Activated CD4-positive, alpha-beta T cell treated with anti-CD3 and anti-CD28 coated beads, Interleukin-2, amount 10 ng/mL, durations not matched to agents 24 days and 14 days (primary cell): ENCODE measurements at regions not wholly inside any gene's neighbourhood (a gene's known extent, or its start where the extent isn't known, plus 50 kb on each side); places are given as distances from the start of the nearest gene placed in this dataset.

ENCODE experiments used
- DNase-seq: peaks from one replicate; pipeline ENCODE4 v3.0.0; 2022
- H3K27ac Mint-ChIP-seq: one replicate; pipeline ENCODE4 v1.8.0; 2022; ENCODE audit warnings: mild to moderate bottlenecking, mixed read lengths
- H3K27me3 Mint-ChIP-seq: one replicate; pipeline ENCODE4 v1.8.0; 2022; ENCODE audit warnings: mixed read lengths
- H3K36me3 Mint-ChIP-seq: one replicate; pipeline ENCODE4 v1.8.0; 2022; ENCODE audit warnings: low read depth, mild to moderate bottlenecking, mixed read lengths
- H3K4me1 Mint-ChIP-seq: one replicate; pipeline ENCODE4 v1.8.0; 2021; ENCODE audit warnings: mixed read lengths
- H3K4me3 Mint-ChIP-seq: one replicate; pipeline ENCODE4 v1.8.0; 2022; ENCODE audit warnings: mild to moderate bottlenecking, moderate library complexity, mixed read lengths
- H3K9me3 Mint-ChIP-seq: one replicate; pipeline ENCODE4 v1.8.0; 2021; ENCODE audit warnings: mixed read lengths
- intact Hi-C: fragments of 100-400 bp; cut with micrococcal nuclease; formaldehyde crosslinking; loops from one replicate; pipeline ENCODE4 v1.15.1; 2023

GRCh38 chr7:114107522-114107921 is 188.7 kb upstream of the PPP1R3A start:
- H3K4me3 Mint-ChIP-seq, result no peak overlapping the region
- intact Hi-C loops, result no loop called here
- H3K27me3 Mint-ChIP-seq, result no peaks in the 10 kb centered on the region
- no peaks in the 10 kb centered on the region for H3K36me3 Mint-ChIP-seq
- H3K4me1 Mint-ChIP-seq, result no peaks in the 10 kb centered on the region
- DNase-seq, result no peak
- H3K9me3 Mint-ChIP-seq, result no peaks in the 10 kb centered on the region
- no peak overlapping the region for H3K27ac Mint-ChIP-seq

DNA sequence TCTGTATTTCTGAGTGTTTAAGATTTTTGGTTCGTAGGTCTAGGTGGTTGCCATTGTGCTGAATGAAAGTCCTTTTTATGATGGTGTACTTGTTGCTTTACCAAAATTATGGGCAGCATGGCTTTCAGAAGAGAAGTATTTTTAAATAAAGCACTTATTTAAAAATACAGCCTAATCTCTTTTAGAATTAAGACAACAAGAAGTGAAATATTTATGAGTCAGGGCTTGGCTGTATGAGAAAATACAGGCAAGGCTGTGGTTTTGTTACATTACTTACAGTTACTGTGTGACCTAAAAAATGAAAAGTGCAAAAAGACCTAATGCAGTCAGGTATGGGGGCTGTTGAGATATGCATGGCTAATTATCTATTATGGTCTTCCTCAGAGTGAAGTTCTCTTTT is 185.2 kb upstream of the PPP1R3A start:
- Mint-ChIP-seq H3K27me3 (no peaks in the 10 kb centered on the region), H3K4me3 (no peak overlapping the region), H3K9me3 (no peaks in the 10 kb centered on the region), H3K36me3 (no peaks in the 10 kb centered on the region), H3K27ac (no peak overlapping the region), H3K4me1 (no peaks in the 10 kb centered on the region)
- no peak for DNase-seq
- intact Hi-C loops, result no loop called here

GRCh38 chr7:114102996-114103395 is 184.2 kb upstream of the PPP1R3A start:
- H3K4me3 Mint-ChIP-seq, result no peak overlapping the region
- no peaks in the 10 kb centered on the region for H3K36me3 Mint-ChIP-seq
- H3K4me1 Mint-ChIP-seq, result no peaks in the 10 kb centered on the region
- intact Hi-C loops, result no loop called here
- DNase-seq, result no peak
- no peak overlapping the region for H3K27ac Mint-ChIP-seq
- no peaks in the 10 kb centered on the region for H3K9me3 Mint-ChIP-seq
- no peaks in the 10 kb centered on the region for H3K27me3 Mint-ChIP-seq

- no peaks in the 10 kb centered on the region for H3K9me3 Mint-ChIP-seq
- no peak for DNase-seq
- H3K36me3 Mint-ChIP-seq, result no peaks in the 10 kb centered on the region
- H3K4me1 Mint-ChIP-seq, result no peaks in the 10 kb centered on the region
- H3K4me3 Mint-ChIP-seq, result no peak overlapping the region
- no peak overlapping the region for H3K27ac Mint-ChIP-seq
- intact Hi-C loops, result no loop called here
- no peaks in the 10 kb centered on the region for H3K27me3 Mint-ChIP-seq
Measured at GRCh38 chr7:114102131-114102530, 183.3 kb upstream of the PPP1R3A start.

- Mint-ChIP-seq H3K27me3 (no peaks in the 10 kb centered on the region), H3K4me3 (no peak overlapping the region), H3K9me3 (no peaks in the 10 kb centered on the region), H3K27ac (no peak overlapping the region), H3K4me1 (no peaks in the 10 kb centered on the region), H3K36me3 (no peaks in the 10 kb centered on the region)
- DNase-seq, result no peak
- intact Hi-C loops, result no loop called here
Measured at GRCh38 chr7:114100810-114101209, 182.0 kb upstream of the PPP1R3A start.

GRCh38 chr7:114099337-114099736 is 180.5 kb upstream of the PPP1R3A start:
- intact Hi-C loops, result no loop called here
- Mint-ChIP-seq H3K36me3 (no peaks in the 10 kb centered on the region), H3K27me3 (peaks cover 1% of the 10 kb centered on the region), H3K4me3 (no peak overlapping the region), H3K4me1 (no peaks in the 10 kb centered on the region), H3K27ac (no peak overlapping the region), H3K9me3 (no peaks in the 10 kb centered on the region)
- DNase-seq, result no peak

DNA sequence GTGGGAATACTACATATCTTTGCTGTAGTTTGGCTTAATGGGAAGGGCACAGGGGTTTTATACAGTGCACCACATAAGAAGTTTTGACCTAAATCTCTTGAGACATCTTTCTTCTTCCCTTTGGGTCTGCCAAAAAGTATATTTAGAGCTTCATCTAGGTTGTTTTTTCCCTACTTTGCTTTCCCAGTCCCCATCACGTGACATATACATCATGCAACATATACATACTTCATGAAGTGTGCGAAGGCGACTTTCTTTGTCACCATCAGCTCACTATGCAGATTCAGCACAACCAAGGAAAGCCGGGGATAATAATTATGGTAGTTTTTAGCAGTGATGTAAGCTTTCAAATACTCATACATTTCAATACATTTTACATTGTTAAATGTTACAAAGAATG is 177.1 kb upstream of the PPP1R3A start:
- DNase-seq, result no peak
- H3K36me3 Mint-ChIP-seq, result no peaks in the 10 kb centered on the region
- no peaks in the 10 kb centered on the region for H3K9me3 Mint-ChIP-seq
- intact Hi-C loops, result no loop called here
- no peak overlapping the region for H3K4me3 Mint-ChIP-seq
- peaks cover 8% of the 10 kb centered on the region for H3K27me3 Mint-ChIP-seq
- no peak overlapping the region for H3K27ac Mint-ChIP-seq
- H3K4me1 Mint-ChIP-seq, result no peaks in the 10 kb centered on the region

DNA sequence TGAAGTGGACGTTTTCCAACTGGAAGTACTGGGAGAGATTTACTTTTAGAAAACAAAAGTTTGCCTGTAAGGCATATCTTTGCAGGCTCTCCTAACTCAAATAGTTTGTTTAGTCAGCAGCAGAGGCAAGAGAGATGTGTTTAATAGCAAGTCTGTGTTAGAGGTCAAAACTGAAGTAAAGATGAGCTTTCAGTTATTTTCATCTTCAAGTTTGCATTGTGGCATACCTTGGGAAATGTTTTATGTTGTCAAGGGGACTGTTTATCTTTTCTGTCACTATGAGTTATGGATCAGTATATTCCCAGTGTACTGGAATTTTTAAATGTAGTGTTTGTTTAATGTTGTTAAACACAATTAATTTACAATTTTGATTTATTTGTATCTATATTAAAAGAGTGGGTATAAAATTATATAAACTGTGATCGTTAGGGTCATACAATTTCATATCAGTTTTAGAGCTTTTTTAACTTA is 169.7 kb upstream of the PPP1R3A start:
- Mint-ChIP-seq H3K9me3 (peaks cover 4% of the 10 kb centered on the region), H3K4me1 (peaks cover 29% of the 10 kb centered on the region), H3K27me3 (peaks cover 61% of the 10 kb centered on the region), H3K36me3 (no peaks in the 10 kb centered on the region), H3K4me3 (no peak overlapping the region), H3K27ac (no peak overlapping the region)
- intact Hi-C loops, result loop anchor here (10.0 kb wide), 3 partner anchors 326 to 1766 kb away; partner anchors contain the start of gene FOXP2
- no peak for DNase-seq

GRCh38 chr7:114087653-114088469 is 169.1 kb upstream of the PPP1R3A start:
- H3K27ac Mint-ChIP-seq, result no peak overlapping the region
- DNase-seq, result no peak
- H3K4me3 Mint-ChIP-seq, result no peak overlapping the region
- H3K27me3 Mint-ChIP-seq, result peaks cover 67% of the 10 kb centered on the region
- peaks cover 30% of the 10 kb centered on the region for H3K4me1 Mint-ChIP-seq
- intact Hi-C loops, result loop anchor here (10.0 kb wide), 3 partner anchors 327 to 1767 kb away; partner anchors contain the start of gene FOXP2
- peaks cover 4% of the 10 kb centered on the region for H3K9me3 Mint-ChIP-seq
- H3K36me3 Mint-ChIP-seq, result no peaks in the 10 kb centered on the region

DNA sequence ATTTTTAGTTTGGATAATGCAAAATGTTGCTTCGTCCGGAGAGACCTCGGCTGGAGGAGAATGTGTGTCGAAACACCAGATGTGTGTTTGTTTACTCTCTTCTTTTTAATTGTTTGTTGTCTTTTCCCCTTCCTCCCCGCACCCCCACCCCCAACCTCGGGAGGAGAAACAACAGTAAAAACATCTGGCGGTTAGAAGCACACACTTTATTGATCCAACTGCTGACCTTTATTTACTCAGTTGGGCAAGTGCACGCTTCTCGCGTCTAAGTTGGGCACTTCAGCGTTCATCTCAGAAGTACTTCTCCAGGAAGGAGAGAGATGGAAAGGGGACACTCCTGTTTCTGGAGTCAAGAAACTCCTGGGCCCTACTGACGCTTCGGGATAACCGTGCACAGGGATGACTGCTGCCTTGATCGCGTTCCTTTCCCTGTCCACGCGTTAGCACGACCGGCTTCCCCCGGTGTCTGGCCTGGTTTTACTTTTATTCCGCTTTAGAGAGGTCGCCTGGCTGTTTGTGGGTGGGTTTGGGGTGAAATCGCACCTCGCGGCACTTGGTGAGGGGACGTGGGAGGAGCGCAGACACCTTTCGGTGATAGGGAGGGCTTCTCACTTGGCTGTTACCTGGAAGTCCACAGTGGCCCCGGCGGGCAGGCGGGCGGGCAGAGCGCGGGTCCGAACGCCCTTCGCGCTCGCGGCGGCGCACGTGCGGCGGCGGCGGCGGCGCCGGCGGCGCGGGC is 168.3 kb upstream of the PPP1R3A start:
- peaks cover 4% of the 10 kb centered on the region for H3K9me3 Mint-ChIP-seq
- H3K4me3 Mint-ChIP-seq, result peak overlapping the region; percentile 83
- peak; percentile 57 for DNase-seq
- intact Hi-C loops, result loop anchor here (10.0 kb wide), 3 partner anchors 328 to 1768 kb away; partner anchors contain the start of gene FOXP2
- peaks cover 34% of the 10 kb centered on the region for H3K4me1 Mint-ChIP-seq
- H3K36me3 Mint-ChIP-seq, result no peaks in the 10 kb centered on the region
- peaks cover 71% of the 10 kb centered on the region for H3K27me3 Mint-ChIP-seq
- H3K27ac Mint-ChIP-seq, result peak overlapping the region; percentile 78

- Mint-ChIP-seq H3K4me1 (peaks cover 34% of the 10 kb centered on the region), H3K9me3 (peaks cover 4% of the 10 kb centered on the region)
Measured at GRCh38 chr7:114086537-114086913, 167.7 kb upstream of the PPP1R3A start.

DNA sequence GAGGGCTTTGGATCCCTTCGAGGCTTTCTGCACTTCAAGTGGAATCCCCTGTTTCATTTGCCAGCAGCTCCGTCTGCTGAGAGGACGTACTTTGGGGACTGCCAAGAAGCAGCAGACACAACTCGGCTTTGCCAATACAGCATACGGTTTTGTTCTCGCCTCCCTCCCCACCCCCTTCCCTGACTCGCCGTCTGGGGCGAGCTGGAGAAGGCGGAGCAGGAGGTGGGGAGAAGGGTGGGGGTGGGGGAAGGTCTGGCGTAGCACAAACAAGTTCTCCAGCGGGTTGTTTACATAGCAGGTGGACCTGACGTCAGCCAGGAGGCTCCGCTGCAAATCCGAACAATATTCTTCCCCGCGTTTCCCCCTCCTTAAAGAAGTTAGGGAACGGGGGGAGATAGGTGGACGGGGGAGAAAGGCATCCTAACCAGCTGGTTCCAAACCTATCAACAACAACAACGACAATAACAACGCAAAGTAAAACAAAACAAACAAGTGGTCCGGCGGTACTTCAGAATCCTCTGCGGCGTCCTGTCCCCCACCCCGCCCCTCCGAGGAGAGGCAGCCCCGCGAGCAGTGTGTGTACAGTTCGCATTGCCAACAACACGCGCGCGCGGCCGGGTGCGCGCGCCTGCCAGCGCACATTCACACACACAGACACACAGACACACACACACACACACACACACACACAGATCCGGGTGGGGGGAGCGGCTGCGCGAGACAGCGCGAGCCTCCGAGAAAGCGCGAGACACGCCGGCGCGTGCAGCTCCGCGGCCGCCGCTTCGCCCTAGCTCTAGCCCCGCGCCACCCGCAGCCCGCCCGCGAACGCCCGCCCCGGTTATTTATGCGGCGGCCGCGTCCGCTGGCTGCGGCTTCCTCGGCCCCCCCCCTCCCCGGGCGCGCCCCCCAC is 167.0 kb upstream of the PPP1R3A start:
- peak; percentile 78 for DNase-seq
- peaks cover 4% of the 10 kb centered on the region for H3K9me3 Mint-ChIP-seq
- H3K36me3 Mint-ChIP-seq, result no peaks in the 10 kb centered on the region
- H3K27ac Mint-ChIP-seq, result peak overlapping the region; percentile 72
- intact Hi-C loops, result loop anchor here (10.0 kb wide), 3 partner anchors 329 to 1769 kb away; partner anchors contain the start of gene FOXP2
- H3K4me3 Mint-ChIP-seq, result peak overlapping the region; percentile 87
- H3K27me3 Mint-ChIP-seq, result peaks cover 77% of the 10 kb centered on the region
- H3K4me1 Mint-ChIP-seq, result peaks cover 34% of the 10 kb centered on the region

More at GRCh38 chr7:114086537-114086913, 167.7 kb upstream of the PPP1R3A start:
- H3K27me3 Mint-ChIP-seq, result peaks cover 73% of the 10 kb centered on the region
- DNase-seq, result peak; percentile 67
- no peaks in the 10 kb centered on the region for H3K36me3 Mint-ChIP-seq
- H3K27ac Mint-ChIP-seq, result peak overlapping the region; percentile 78
- intact Hi-C loops, result loop anchor here (10.0 kb wide), 3 partner anchors 328 to 1768 kb away; partner anchors contain the start of gene FOXP2
- H3K4me3 Mint-ChIP-seq, result peak overlapping the region; percentile 83

GRCh38 chr7:114085313-114085591 is 166.4 kb upstream of the PPP1R3A start:
- Mint-ChIP-seq H3K36me3 (no peaks in the 10 kb centered on the region), H3K9me3 (peaks cover 4% of the 10 kb centered on the region), H3K27me3 (peaks cover 80% of the 10 kb centered on the region), H3K27ac (peak overlapping the region; percentile 70), H3K4me3 (peak overlapping the region; percentile 87), H3K4me1 (peaks cover 34% of the 10 kb centered on the region)
- DNase-seq, result peak; percentile 74
- intact Hi-C loops, result loop anchor here (10.0 kb wide), 3 partner anchors 330 to 1770 kb away; partner anchors contain the start of gene FOXP2
